ENCODE measurements at regions not wholly inside any gene's neighbourhood (a gene's known extent, or its start where the extent isn't known, plus 50 kb on each side); places are given as distances from the start of the nearest gene placed in this dataset.
A peak's percentile ranks its signal among the peaks of the same experiment; 100 is the strongest.
"Not testable (repeated sequence)": the region's sequence is repeated elsewhere in the genome, so short reads cannot be mapped to it uniquely, and the experiment has no call there.

- H3K4me3 Mint-ChIP-seq; H3K79me2 ChIP-seq (ENCODE audit: insufficient read depth, low read length); H2BK120ac ChIP-seq (ENCODE audit: low read depth, low read length, poor library complexity, severe bottlenecking); H3K14ac ChIP-seq (ENCODE audit: insufficient read depth, low read length); H3K9me3 ChIP-seq (ENCODE audit: control insufficient read depth, low read depth, low read length); H3K27ac ChIP-seq (ENCODE audit: insufficient read length, low read depth, low read length); H4K8ac ChIP-seq (replicated peaks; ENCODE audit: insufficient read length, low read depth, low read length); H3K9ac ChIP-seq (ENCODE audit: extremely low read depth, insufficient read length, low read length); DNase-seq; H2AFZ ChIP-seq (ENCODE audit: low read length); H3K36me3 Mint-ChIP-seq (ENCODE audit: insufficient read depth in 1 of 3, low read depth in 3 of 3); H3K4me1 ChIP-seq (ENCODE audit: insufficient read depth, low read length); H4K20me1 ChIP-seq (ENCODE audit: control insufficient read depth, insufficient read depth, insufficient read length); H3K27me3 Mint-ChIP-seq (ENCODE audit: low read depth); H2BK20ac ChIP-seq (ENCODE audit: low read depth, low read length, poor library complexity, severe bottlenecking); H2BK5ac ChIP-seq (ENCODE audit: insufficient read length, low read length); H3K23me2 ChIP-seq (ENCODE audit: insufficient read length, low read depth, low read length, poor library complexity, severe bottlenecking); H3K18ac ChIP-seq (ENCODE audit: insufficient read length, low read depth, low read length); H3K27me3 ChIP-seq (ENCODE audit: insufficient read depth, low read length); H3K4me2 ChIP-seq (ENCODE audit: insufficient read depth, insufficient read length, low read length); H3K4ac ChIP-seq (ENCODE audit: low read depth, low read length); H3K23ac ChIP-seq (ENCODE audit: insufficient read length, low read depth, low read length); H2BK15ac ChIP-seq (ENCODE audit: low read depth, low read length); H3K79me1 ChIP-seq (ENCODE audit: insufficient read depth, low read depth, low read length, poor library complexity, severe bottlenecking); H4K91ac ChIP-seq (ENCODE audit: insufficient read length, low read depth, low read length); H2AK5ac ChIP-seq (ENCODE audit: insufficient read length, low read length); H3K4me1 Mint-ChIP-seq; H3T11ph ChIP-seq (ENCODE audit: low read length); H2BK12ac ChIP-seq (ENCODE audit: insufficient read length, low read depth, low read length); H3K27ac Mint-ChIP-seq: not testable (repeated sequence)
- Histone ChIP-seq H4K5ac (ENCODE audit: insufficient read length, low read depth, low read length) (peak overlapping the region; percentile 87), H3K56ac (ENCODE audit: insufficient read length, low read depth, low read length) (peak overlapping the region; percentile 90)
- H3K9me3 Mint-ChIP-seq = peaks cover 57 to 64% of the 10 kb centered on the region in 2 experiments
- WGBS (ENCODE audit: extremely low coverage, insufficient read length, low lambda C conversion rate) = no CpG with 5 or more reads among the region's 21 CpGs
These were observed 408.7 kb downstream of the CCT8L2 start for GRCh38 chr22:16183864-16184263.
